HEK293T (cell line): ENCODE measurements at regions not wholly inside any gene's neighbourhood (a gene's known extent, or its start where the extent isn't known, plus 50 kb on each side); places are given as distances from the start of the nearest gene placed in this dataset.

Experiments
- ARNT ChIP-seq: fragments of 450-650 bp; IDR thresholded peaks from 2 replicates; pipeline ENCODE4 v1.6.1; 2017; ENCODE audit warnings: mild to moderate bottlenecking
- BHLHE40 ChIP-seq: fragments of 450-650 bp; IDR thresholded peaks from 2 replicates; pipeline ENCODE4 v1.6.1; 2016; ENCODE audit warnings: mild to moderate bottlenecking, moderate library complexity, borderline replicate concordance
- FOXA1 ChIP-seq: fragments of 450-650 bp; IDR thresholded peaks from 2 replicates; pipeline ENCODE4 v1.6.1; 2016; ENCODE audit warnings: mild to moderate bottlenecking
- FOXK2 ChIP-seq: fragments of 450-650 bp; IDR thresholded peaks from 2 replicates; pipeline ENCODE4 v1.6.1; 2016; ENCODE audit warnings: mild to moderate bottlenecking
- FOXM1 ChIP-seq: fragments of 450-650 bp; IDR thresholded peaks from 2 replicates; pipeline ENCODE4 v1.6.1; 2017; ENCODE audit warnings: mild to moderate bottlenecking, borderline replicate concordance
- HDGF ChIP-seq: fragments of 450-650 bp; IDR thresholded peaks from 2 replicates; pipeline ENCODE4 v1.6.1; 2017; ENCODE audit warnings: antibody characterized with exemption, borderline replicate concordance
- SUZ12 ChIP-seq: fragments of 450-650 bp; IDR thresholded peaks from 2 replicates; pipeline ENCODE4 v1.6.1; 2016; ENCODE audit warnings: mild to moderate bottlenecking
- TARDBP ChIP-seq: fragments of 450-650 bp; IDR thresholded peaks from 2 replicates; pipeline ENCODE4 v1.6.1; 2016

DNA sequence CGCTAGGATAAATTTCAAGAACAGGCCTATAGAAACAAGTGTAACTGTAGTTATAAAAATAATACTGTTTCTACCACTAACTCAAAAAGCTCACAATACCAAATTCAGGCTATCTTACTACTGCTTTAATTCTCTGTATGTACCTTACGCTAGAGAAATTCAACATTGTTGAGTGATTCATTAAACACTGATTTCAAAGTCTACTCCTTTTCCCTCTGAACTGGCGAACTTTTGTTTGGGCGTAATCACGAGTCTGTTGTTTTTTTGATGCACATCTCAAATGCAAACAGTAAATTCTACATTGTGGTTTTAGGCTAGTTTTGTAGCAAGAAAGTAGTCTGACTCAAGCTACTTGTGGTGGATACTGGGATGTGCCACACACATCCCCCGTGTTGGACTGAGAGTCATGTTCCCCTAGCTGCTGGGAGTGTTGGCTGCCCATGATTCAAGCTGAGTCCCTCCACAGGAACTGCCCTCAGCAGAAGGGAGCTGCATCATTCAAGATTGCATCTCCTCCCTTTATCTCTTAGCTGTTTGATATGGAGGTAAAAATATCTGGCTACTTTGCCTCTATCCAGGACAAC lies 406.1 kb downstream of the RAPGEF2 start:
- TF ChIP-seq BHLHE40, result no peak
- no peak for TF ChIP-seq FOXM1
- no peak for TF ChIP-seq HDGF
- TF ChIP-seq FOXA1, result no peak
- no peak for TF ChIP-seq SUZ12
- no peak for TF ChIP-seq ARNT
- TF ChIP-seq TARDBP, result no peak
- no peak for TF ChIP-seq FOXK2
